ENCODE measurements at regions not wholly inside any gene's neighbourhood (a gene's known extent, or its start where the extent isn't known, plus 50 kb on each side); places are given as distances from the start of the nearest gene placed in this dataset.

- TF ChIP-seq CTCF (conservative IDR thresholded peaks at IDR 0.05; ENCODE audit: low read length): no peak
- TF ChIP-seq EZH2phosphoT487 (IDR thresholded peaks at IDR 0.05; ENCODE audit: borderline replicate concordance, low read depth, low read length): no peak
These were observed 184.9 kb downstream of the SNX18 start for GRCh38 chr5:54702470-54702869.
